ENCODE measurements at regions not wholly inside any gene's neighbourhood (a gene's known extent, or its start where the extent isn't known, plus 50 kb on each side); places are given as distances from the start of the nearest gene placed in this dataset.

- Histone ChIP-seq H3K9ac (ENCODE audit: insufficient read depth in 1 of 2, low read depth in 2 of 2, low read length in 2 of 2) (no peak overlapping the region), H3K36me3 (ENCODE audit: control insufficient read depth, insufficient read depth, low read length) (no peaks in the 10 kb centered on the region), H3K27me3 (ENCODE audit: control insufficient read depth in 2 of 2, insufficient read depth in 2 of 2, low read length in 2 of 2) (no peaks in the 10 kb centered on the region), H3K4me3 (no peak overlapping the region), H3K9me1 (ENCODE audit: control insufficient read depth, insufficient read depth, low read length) (no peaks in the 10 kb centered on the region), H3K9me3 (replicated peaks; ENCODE audit: control insufficient read depth, insufficient read depth, low read depth, low read length) (no peaks in the 10 kb centered on the region), H2AFZ (ENCODE audit: low read depth, low read length) (no peak overlapping the region), H3K4me1 (replicated peaks in 1 of 2; ENCODE audit: control insufficient read depth in 2 of 2, insufficient read depth in 2 of 2, low read length in 2 of 2) (no peaks in the 10 kb centered on the region), H4K20me1 (replicated peaks; ENCODE audit: control insufficient read depth, insufficient read depth, low read length) (no peaks in the 10 kb centered on the region), H3K4me2 (ENCODE audit: insufficient read depth, low read length) (no peak overlapping the region), H3K27ac (ENCODE audit: extremely low read depth, low read depth, low read length) (no peak overlapping the region), H3K79me2 (ENCODE audit: control insufficient read depth, insufficient read depth, low read length) (no peaks in the 10 kb centered on the region)
- ATAC-seq (no peak), DNase-seq (ENCODE audit: extremely low read depth in 1 of 4, low spot score in 3 of 4) (no peak), FAIRE-seq (no peak)
- POLR2A ChIA-PET, result interaction anchor here (1.0 kb wide), 1 partner anchor 11 kb away, joined by 3 read pairs; no protein-coding TSS in a partner anchor
- CTCF ChIA-PET (ENCODE audit: low intra/inter-chr PET ratio), result no interaction called here
- no TSS peak for BruUV-seq (replicated peaks)
- 0% methylated on average over 2 of the region's 2 CpGs for WGBS (ENCODE audit: insufficient coverage, low coverage, missing lambda C conversion rate)
- in situ Hi-C loops (cut with MboI) (no loop called here), intact Hi-C loops (cut with micrococcal nuclease) (no loop called here)
- TF ChIP-seq NR3C1 (CRISPR knock-in tag; IDR thresholded peaks at IDR 0.05), result no peak
- no peak for TF ChIP-seq ZNF395 (CRISPR knock-in tag; IDR thresholded peaks at IDR 0.05)
Measured at GRCh38 chr5:119789406-119790117, 160.2 kb downstream of the FAM170A start.

GRCh38 chr5:119792161-119792799, 162.9 kb downstream of the FAM170A start:
- ChIA-PET CTCF (ENCODE audit: low intra/inter-chr PET ratio) (no interaction called here), POLR2A (no interaction called here)
- 2% methylated on average over 5 of the region's 5 CpGs for WGBS (ENCODE audit: insufficient coverage, low coverage, missing lambda C conversion rate)
- Histone ChIP-seq H3K79me2 (ENCODE audit: control insufficient read depth, insufficient read depth, low read length) (no peaks in the 10 kb centered on the region), H3K4me1 (replicated peaks in 1 of 2; ENCODE audit: control insufficient read depth in 2 of 2, insufficient read depth in 2 of 2, low read length in 2 of 2) (no peaks in the 10 kb centered on the region), H2AFZ (ENCODE audit: low read depth, low read length) (no peak overlapping the region), H3K27me3 (ENCODE audit: control insufficient read depth in 2 of 2, insufficient read depth in 2 of 2, low read length in 2 of 2) (no peaks in the 10 kb centered on the region), H3K9me3 (replicated peaks; ENCODE audit: control insufficient read depth, insufficient read depth, low read depth, low read length) (no peaks in the 10 kb centered on the region), H3K4me3 (no peak overlapping the region), H3K9me1 (ENCODE audit: control insufficient read depth, insufficient read depth, low read length) (no peaks in the 10 kb centered on the region), H3K9ac (ENCODE audit: insufficient read depth in 1 of 2, low read depth in 2 of 2, low read length in 2 of 2) (no peak overlapping the region), H4K20me1 (replicated peaks; ENCODE audit: control insufficient read depth, insufficient read depth, low read length) (no peaks in the 10 kb centered on the region), H3K36me3 (ENCODE audit: control insufficient read depth, insufficient read depth, low read length) (no peaks in the 10 kb centered on the region), H3K27ac (ENCODE audit: extremely low read depth, low read depth, low read length) (no peak overlapping the region), H3K4me2 (ENCODE audit: insufficient read depth, low read length) (no peak overlapping the region)
- no peak for DNase-seq (ENCODE audit: extremely low read depth in 1 of 4, low spot score in 3 of 4)
- in situ Hi-C loops (cut with MboI), result no loop called here
- TF ChIP-seq TGIF2 (CRISPR knock-in tag; IDR thresholded peaks at IDR 0.05) (no peak), NFRKB (IDR thresholded peaks at IDR 0.05; ENCODE audit: low read depth) (no peak), MAFF (IDR thresholded peaks at IDR 0.05; ENCODE audit: low read length) (no peak), BMI1 (IDR thresholded peaks at IDR 0.05; ENCODE audit: low read length) (no peak), KLF6 (CRISPR knock-in tag; IDR thresholded peaks at IDR 0.05; ENCODE audit: borderline replicate concordance) (no peak), ZNF764 (CRISPR knock-in tag; IDR thresholded peaks at IDR 0.05; ENCODE audit: low read depth) (no peak), ZNF224 (CRISPR knock-in tag; IDR thresholded peaks at IDR 0.05) (no peak), ZNF408 (CRISPR knock-in tag; IDR thresholded peaks at IDR 0.05; ENCODE audit: low read depth) (no peak)
- no peak for ATAC-seq
- FAIRE-seq, result no peak
- BruUV-seq (replicated peaks), result no TSS peak
- intact Hi-C loops (cut with micrococcal nuclease), result no loop called here

All from K562 (cell line).